Lower leg skin (tissue), 3 donors: ENCODE measurements at regions not wholly inside any gene's neighbourhood (a gene's known extent, or its start where the extent isn't known, plus 50 kb on each side); places are given as distances from the start of the nearest gene placed in this dataset.

Source experiments
- POLR2A ChIP-seq, 2 donors: fragments of 450-650 bp; IDR thresholded peaks; one replicate each; pipeline ENCODE4 v1.6.1; 2016 to 2017; ENCODE audit warnings: antibody characterized with exemption in 2 of 2, mild to moderate bottlenecking in 1 of 2, moderate library complexity in 1 of 2
- TF ChIP-seq, protein P1 (sequence below), 3 donors: fragments of 450-650 bp; IDR thresholded peaks; one replicate each; pipeline ENCODE4 v1.5.1; 2016; ENCODE audit warnings: antibody characterized with exemption in 3 of 3, mild to moderate bottlenecking in 3 of 3, moderate library complexity in 2 of 3

- no peak for TF ChIP-seq POLR2A (IDR thresholded peaks at IDR 0.05)
- TF ChIP-seq, protein P1, sequence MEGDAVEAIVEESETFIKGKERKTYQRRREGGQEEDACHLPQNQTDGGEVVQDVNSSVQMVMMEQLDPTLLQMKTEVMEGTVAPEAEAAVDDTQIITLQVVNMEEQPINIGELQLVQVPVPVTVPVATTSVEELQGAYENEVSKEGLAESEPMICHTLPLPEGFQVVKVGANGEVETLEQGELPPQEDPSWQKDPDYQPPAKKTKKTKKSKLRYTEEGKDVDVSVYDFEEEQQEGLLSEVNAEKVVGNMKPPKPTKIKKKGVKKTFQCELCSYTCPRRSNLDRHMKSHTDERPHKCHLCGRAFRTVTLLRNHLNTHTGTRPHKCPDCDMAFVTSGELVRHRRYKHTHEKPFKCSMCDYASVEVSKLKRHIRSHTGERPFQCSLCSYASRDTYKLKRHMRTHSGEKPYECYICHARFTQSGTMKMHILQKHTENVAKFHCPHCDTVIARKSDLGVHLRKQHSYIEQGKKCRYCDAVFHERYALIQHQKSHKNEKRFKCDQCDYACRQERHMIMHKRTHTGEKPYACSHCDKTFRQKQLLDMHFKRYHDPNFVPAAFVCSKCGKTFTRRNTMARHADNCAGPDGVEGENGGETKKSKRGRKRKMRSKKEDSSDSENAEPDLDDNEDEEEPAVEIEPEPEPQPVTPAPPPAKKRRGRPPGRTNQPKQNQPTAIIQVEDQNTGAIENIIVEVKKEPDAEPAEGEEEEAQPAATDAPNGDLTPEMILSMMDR (IDR thresholded peaks at IDR 0.05): no peak
Observed at GRCh38 chr2:111534910-111535352, 349.1 kb downstream of the ANAPC1 start.
